Mucosa of gallbladder (tissue), 1 donor: ENCODE measurements at regions not wholly inside any gene's neighbourhood (a gene's known extent, or its start where the extent isn't known, plus 50 kb on each side); places are given as distances from the start of the nearest gene placed in this dataset.
A peak's percentile ranks its signal among the peaks of the same experiment; 100 is the strongest.

Experiments
- DNase-seq: peaks from one replicate; pipeline ENCODE4 v3.0.0-alpha.2; 2020; ENCODE audit warnings: low spot score
- donor health status: DM: no; HTN: no; CAD: no.

DNA sequence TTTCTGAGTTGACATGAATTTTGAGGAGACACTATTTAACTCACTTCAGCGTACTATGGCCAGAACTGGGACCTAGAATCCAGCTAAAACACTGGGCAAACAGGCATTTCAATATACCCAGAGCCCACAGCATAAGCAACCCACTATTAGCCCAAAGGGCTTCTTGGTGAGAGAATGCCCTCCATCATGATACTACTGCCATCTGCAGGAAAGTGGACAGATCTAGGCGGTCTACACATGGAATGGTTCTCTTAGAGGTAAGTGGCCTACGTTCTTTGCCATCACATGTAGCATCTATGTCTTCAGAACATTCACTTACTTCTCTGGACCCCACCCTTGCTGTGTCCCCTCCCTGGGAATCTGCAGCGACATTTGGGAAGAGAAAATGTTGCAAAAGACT, 181.3 kb upstream of the LINC00305 start:
- DNase-seq = no peak

DNA sequence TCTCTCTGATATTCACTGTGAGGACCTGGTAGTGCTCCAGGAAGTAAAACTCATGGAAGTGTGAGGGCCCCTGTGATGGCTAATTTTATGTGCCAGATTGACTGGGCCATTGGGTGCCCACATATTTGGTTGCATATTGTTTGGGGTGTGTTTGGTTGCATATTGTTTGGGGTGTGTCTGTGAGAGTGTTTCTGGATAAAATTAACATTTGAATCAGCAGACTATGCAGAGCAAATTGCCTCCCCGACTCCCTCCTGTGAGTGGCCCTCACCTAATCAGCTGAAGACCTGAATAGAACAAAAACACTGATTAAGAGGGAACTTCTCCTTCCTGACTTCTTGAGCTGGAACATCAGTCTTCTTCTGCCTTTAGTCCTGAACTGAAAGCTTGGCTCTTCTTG, 173.3 kb upstream of the LINC00305 start:
- DNase-seq = no peak

DNA sequence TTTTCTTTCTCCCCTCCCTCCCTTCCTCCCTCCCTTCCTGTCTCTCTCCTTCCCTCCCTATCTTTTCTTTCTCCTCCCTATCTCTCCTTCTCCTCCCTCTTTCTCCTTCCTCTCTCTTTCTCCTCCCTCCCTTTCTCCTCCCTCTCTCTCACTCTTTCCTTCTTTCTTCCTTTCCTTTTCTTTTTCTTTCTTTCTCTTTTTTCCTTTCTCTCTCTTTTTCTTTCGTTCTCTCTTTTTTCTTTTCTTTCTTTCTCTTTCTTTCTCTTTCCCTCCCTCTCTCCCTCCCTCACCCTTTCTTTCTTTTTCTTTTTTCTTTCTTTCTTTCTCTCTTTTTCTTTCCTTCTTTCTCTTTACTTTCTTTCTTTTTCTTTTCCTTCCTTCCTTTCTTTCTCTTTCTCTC, 169.7 kb upstream of the LINC00305 start:
- no peak for DNase-seq

DNA sequence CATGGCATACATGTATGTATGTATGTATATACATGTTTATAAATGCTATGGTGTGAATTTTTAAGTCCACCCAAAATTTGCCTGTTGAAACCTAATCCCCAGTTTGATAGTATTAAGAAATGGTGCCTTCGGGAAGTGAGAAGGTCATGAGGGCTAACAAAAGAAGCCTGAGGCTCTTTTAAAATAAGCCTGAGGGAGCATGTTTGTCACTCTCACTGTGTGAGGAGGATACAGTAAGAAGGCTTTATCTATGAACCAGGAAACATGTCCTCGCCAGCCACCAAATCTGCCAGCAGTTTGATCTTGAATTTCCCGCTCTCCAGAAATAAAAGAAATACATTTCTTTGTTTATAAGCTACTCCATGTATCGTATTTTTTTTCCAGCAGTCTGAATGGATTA, 163.0 kb upstream of the LINC00305 start:
- DNase-seq = no peak

DNA sequence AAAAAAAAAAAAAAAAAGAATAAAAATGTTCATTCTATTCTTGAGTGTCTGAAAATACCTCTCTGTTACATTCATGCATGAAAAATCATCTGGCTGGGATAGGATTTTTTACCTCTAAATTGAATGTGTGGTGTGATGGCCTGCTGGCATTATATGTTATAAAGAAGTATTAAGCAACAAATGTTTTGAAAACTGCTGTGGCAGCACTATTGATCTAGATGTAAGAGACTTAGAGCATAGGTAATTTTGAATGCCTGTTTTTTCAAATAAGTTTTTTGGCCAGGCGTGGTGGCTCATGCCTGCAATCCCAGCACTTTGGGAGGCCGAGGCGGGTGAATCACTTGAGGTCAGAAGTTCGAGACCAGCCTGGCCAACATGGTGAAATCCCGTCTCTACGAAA, 147.0 kb upstream of the LINC00305 start:
- no peak for DNase-seq

DNA sequence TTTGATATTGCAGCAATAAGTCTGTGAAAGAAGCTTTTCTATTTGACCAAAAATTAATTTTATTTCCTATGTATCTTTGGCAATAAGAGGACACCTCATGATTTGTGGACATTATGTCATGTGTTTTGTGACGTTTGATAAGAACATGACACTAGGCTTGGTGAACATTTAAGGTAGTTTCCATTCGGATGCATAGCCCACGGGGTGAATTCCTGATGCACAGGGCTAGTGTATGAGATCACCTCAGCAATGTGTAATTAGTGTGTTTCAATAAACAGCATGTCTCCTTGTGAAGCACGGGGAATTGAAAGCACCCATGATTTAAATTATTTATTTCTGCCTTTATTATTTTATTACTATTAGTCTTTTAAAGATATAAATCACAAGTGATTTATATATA, 146.1 kb upstream of the LINC00305 start:
- DNase-seq = no peak

DNA sequence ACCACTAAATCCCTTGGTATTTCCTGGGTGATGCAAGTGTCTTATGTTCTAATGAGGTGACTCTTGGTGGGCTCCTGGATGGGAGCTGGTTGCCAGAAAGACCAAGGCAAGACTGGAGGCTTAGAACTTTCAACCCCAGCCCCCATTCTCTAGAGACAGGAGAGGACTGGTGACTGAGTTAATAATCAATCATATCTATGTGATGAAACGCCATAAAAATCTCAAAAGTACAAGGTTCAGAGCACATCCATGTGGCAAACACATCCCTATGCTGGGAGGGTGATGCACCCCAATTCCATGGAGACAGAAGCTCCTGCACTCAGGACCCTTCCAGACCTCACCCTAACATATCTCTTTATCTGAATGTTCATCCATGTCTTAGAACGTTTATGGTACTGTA, 139.5 kb upstream of the LINC00305 start:
- no peak for DNase-seq

DNA sequence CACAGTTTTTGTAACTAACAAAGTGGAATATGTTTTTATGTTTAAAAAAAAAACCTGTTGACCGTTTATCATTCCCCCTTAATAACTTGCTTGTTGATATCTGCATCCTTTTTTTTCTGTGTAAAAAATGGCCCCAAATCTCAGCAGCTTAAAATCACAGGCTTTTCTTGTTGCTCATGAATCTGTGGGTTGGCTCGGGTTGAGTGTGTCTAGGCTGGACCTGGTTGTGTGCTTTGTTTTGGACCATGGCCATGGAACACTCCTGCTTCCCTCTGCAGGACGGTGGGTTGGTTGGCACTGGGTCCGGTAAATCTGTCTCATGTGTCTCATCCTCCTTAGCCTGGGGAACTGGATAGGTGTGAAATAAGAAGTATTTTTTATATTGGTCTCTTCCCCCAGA, 139.0 kb upstream of the LINC00305 start:
- no peak for DNase-seq

DNA sequence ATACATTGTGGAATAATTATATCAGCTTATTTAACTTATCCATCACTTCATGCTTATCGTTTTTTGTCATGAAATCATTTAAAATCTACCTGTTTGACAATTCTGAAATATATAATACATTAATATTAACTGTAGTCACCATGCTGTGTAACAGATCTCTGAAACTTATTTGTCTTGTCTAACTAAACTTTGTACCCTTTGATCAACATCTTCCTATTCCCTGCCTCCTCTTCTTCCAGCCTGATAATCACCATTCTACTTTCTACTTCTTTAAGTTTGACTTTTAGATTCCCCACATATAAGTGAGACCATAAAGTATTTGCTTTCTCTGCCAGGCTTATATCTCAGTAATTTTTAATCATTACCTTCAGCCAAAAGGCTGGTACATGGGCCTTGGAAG, 134.2 kb upstream of the LINC00305 start:
- DNase-seq = no peak

DNA sequence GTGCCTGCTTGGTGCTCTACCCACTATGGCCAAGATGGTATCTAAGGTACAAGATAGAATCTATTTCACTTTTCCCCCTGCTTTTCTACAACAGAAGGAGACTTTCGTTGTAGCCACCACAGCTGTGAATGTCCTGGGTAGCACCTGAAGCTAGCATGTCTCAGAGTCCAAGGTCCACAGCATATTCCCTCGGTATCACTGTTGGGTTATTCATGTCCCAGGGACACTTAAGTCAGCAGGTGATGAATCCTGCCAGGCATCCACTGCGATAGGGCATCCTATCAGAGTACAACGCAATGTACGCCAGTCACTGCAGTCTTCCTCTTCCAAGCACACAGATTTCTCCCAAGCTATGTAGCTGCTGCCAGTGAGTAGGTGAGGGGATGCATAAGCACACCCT, 129.1 kb upstream of the LINC00305 start:
- no peak for DNase-seq

DNA sequence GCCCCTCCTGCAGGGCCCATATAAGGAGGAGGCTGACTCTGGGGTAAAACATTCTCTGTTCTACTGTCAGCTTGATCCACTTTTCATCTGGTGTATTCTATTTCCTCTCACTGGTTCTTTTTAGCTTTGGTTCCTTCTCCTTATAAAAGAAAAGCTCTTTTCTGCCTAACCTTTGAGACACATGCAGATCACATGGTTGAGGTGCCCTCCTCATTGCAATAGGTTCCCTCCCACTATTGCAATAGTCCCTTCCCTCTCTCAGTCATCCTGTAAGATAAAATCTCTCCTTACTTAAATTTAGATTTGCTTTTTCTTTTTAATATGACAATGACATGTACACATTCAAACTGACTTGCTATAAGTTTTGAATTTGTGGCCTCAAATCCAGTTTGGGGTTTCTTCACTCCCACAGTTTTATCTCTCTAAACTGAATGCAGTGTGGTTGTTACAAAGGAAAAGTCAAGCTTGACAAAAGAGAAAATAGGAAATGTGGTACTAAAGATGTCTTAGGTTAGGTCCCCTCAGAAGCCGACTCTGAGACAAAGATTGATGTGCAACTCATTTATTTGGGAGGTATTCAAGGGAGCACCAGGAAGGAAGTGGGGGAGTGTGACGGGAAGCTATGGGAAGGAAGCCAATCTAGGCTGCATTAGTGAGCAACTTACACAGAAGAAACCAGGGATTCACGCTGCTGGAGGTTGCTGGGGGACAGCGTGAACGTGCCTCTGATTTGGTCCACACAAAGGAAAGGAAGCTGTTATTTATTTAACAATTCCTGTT, 127.6 kb upstream of the LINC00305 start:
- DNase-seq = no peak

DNA sequence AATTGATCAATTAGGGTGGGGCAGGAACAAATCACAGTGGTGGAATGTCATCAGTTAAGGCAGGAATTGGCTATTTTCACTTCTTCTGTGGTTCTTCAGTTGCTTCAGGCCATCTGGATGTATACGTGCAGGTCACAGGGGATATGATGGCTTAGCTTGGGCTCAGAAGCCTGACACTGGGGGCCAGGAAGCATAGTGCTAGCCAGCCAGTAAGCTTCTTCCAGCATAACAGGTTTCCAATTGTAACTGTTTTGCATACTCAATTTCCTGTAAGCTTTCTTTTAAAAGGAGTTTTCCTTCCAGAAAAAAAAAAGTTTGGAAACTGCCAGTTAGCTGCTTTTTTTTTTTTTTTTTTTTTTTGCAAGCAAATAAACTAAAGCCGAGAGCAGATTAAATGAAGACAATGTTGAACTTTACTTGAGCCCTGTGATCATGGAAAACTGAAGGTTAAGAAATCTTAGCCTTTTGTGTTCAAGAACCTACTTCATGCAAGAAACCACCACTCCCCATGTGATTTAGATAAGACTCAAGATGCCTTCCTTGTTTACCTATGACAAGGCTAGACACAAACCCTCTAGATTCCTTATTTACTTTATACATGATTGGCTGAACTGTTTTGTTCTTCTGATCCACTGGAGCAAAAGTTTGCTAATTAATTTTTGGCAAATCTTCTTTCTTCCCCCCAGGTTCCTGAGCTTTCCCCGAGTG, 126.9 kb upstream of the LINC00305 start:
- no peak for DNase-seq

DNA sequence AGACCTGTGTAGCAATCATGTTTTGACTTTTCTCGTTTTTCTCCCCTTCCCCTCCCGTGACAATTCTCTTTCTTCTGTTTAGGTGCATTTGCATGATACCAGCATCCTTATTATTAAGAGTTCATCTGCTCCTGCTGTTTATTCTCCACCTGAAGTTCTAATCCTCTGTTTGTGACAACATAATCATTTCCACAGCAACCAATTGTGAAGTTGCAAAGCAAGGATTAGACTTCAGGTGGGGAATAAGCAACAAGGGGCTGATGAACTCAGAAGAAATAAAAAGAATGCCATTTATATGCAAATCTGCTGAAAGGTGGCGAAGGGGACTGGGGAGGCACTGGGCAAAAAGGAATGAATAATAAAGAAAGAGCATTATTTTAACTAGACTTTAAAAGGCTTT, 124.8 kb upstream of the LINC00305 start:
- DNase-seq = no peak

DNA sequence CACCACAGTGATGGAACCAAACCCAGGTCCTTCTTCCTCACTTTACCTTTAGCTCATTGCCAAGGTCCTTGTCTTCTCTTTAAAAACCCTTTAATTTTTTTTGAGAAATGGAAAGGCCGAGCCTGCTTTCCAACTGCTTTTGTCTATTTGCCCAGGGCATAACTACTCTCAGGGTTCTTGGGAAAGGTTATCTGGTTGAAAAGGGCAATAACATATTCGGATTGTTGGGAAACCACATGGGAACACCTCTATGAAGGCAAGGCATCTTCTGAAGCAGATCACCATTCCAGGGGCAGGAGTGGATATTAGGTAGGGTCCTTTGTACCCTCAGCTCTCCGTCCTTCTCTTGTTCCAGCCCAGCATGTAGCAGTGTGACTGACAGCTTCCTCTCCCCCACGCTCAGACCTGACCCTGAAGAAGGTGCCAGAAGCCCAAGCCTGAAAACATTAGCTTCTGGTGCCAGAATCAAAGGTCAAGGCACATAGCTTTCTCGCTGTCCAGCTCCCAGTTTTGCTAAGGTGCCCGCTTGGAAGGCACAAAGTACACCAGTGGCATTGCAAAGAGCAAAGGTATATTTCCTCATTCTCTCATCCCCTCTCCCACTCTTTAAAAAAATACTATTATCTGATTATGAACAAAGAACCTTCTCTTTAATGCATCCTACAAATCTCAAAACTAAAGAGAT, 123.2 kb upstream of the LINC00305 start:
- no peak for DNase-seq

DNA sequence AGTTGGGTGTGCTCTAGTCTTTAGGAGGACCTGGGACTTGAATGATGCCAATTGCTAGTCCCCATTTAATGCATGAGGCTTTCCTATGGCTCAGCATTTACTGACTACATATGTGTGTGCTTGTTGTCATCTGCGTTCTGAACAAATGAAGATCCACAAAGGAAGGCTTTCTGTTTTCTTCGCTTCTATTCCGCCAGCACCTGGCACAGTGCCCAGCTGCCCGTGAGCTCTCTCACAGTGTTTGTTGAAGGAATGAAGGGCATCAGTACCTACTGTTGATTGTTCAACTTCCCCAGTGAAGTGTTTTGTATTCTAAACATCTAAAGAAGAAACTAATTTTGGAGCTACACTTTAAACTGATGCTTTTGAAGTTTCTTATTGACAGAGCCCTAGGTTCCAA, 122.4 kb upstream of the LINC00305 start:
- peak; percentile 17 for DNase-seq

DNA sequence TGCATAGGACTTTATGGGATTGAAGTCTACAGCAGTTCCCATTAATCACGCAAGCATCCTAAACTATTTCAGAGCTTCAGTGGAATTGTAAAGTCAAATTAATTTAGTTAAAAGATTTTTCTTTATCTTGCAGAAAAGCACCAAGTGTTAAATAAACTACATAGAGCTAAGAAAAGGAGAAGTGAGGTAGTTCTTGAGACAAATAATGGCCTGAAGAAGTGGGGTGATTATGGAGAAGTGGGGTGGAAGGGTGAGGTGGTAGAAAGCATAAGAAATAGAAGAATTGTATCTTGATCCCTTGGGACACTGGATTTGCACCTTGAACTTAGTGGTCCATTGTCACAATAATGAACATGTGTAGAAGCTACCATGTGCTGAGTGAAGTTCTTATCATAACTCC, 121.7 kb upstream of the LINC00305 start:
- DNase-seq = no peak

DNA sequence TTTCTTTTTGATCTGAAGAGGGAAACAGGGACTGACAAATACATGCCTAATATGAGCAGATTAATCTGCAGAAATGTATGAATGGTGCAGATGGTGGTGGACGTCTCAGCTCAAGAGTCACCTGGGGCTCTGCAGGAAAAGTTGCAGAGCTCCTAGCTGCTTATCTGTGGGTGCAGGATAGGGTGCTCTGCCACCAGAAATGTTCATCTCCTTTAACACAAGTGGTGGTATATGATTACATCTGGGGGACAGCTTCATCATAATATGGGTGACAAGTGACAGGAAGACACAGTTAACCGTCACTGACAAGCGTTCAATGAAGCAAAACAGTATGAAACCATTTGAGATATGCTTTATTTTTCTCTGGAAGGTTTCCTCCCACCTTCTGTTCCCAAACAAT, 121.2 kb upstream of the LINC00305 start:
- no peak for DNase-seq

DNA sequence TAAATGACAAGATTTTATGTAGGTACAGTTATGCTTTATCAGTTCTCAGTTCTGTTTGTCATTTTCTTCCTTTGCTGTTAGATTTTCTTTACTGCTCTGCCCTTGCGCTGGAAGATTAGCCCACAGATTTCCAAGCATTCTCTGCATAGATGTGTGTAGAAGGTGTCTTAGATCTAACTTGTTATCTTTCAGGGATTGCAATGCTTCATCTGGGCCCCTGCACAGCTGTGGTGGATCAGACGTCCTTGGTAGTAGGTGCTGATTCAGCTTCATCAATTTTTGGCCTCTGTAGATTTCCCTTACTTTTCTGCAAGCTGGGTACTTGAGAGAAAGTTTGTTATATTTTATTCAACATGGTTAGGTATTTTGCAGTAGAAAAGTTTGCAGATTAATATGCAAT, 115.3 kb upstream of the LINC00305 start:
- DNase-seq = no peak

DNA sequence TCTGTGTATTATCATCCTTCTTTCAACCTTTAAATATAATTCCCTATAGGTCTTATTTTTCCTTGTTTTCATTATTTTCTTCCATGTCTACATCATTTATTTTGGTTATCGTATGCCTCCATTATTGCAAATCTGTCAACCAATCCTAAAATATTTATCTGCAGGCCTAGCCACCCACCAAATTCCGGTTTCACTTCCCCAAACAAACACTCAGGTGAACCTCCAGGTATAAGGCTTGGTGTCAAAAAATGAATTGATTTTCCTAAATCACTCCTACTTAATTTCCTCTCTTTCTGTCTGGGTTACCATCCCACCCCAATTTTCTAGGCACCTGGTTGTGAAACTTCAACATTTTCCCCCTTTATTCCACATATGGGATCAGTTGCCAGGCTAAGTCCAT, 111.9 kb upstream of the LINC00305 start:
- DNase-seq = no peak

DNA sequence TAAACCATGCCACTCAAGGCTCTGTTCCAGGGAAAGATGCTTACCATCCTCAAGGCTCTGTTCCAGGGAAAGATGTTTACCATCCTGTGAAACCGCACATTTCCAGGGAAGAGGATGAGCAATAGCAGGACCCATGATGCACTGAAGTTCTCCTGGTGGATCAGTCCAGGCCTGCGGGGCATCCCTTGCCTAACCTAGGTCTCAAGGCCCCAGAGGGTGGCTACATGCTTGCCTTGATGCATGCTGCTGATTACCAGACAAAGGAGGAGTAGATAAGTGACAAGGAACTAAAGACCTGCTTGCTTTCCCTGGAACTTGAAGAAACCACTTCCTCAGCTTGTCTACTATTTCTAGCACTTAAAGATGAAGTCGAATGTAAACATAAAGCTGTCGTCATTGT, 111.0 kb upstream of the LINC00305 start:
- no peak for DNase-seq

DNA sequence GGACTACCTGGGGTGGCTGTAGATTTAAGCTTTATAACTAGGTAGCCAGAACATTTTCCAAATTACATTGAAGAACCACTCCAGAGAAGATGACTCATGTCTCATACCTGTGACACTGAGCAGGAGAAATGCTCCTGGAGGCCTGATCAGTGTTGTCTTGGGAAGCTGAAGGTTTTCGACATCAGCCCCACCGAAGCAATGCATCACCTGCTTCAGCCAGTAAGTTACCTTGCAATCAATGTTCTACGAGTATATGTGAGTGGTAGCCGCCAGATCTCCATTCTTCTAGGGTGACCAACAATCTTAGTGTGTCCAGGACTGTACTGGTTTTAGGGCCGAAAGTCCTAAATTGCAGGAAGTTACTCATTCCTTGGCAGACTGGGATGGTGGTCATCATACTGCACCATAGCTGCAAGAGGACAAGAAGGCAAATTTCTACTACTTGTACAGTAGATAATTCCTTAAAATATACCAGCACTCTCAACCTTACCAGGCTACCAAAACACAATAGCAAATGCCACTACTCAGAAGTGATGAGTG, 109.3 kb upstream of the LINC00305 start:
- DNase-seq = no peak

DNA sequence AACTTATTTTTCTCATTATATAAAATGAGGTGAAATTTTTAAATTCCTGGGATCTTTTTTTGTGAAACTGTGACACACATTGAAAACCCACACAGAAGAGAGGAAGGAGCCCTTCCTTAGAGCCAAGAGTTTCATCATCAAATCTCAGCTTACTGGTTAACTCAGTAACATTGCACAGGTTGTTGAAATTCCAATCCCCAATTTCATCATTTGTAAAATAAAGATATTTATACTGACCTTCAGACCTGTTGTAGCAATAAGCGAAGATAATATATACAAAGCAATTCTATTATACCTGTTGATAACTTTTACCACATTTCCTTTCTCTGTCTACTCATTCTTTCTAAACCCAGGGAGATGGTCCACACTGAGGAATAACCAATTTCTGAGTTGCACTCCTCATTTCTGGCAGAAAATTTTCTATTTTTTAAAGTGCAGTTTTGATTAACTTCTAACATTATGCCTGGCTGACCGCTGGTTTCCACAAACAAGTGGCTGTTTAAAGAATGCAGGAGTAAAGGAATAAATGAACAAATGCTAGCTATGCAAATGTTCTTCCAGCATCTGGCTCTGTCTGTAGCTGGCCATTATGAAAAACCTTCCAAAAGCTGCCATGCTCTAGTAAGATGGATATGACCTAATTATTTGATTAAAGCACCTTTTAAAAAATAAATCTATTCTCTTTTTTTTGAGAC, 105.7 kb upstream of the LINC00305 start:
- DNase-seq = no peak
